ENCODE measurements at regions not wholly inside any gene's neighbourhood (a gene's known extent, or its start where the extent isn't known, plus 50 kb on each side); places are given as distances from the start of the nearest gene placed in this dataset.

DNA sequence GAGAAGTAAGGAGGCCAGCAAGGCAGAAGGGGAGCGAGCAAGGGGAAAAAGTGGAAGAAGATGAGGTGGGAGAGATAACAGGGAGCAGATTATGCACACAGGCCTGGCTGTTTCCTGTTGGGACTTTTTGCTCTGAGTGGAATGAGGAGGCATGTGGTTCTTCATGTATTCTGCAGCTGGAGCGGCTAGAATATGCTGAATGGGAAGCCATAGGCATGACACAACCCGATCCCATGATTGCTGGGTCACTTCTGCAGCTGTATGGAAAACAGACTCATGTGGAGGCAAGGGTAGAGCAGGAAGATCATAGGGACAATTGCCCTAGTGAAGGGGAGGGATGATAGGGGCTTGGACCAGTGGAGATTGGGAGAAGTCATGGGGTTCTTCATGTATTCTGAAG lies 206.0 kb upstream of the SUCLG2 start:
- no peaks in the 10 kb centered on the region for H3K27me3 ChIP-seq (ENCODE audit: control insufficient read depth, low read length)
- H3K36me3 ChIP-seq (ENCODE audit: control insufficient read depth, low read length): no peaks in the 10 kb centered on the region
- TF ChIP-seq EZH2phosphoT487 (IDR thresholded peaks at IDR 0.05; ENCODE audit: borderline replicate concordance, low read length): no peak
- TF ChIP-seq, protein P1, sequence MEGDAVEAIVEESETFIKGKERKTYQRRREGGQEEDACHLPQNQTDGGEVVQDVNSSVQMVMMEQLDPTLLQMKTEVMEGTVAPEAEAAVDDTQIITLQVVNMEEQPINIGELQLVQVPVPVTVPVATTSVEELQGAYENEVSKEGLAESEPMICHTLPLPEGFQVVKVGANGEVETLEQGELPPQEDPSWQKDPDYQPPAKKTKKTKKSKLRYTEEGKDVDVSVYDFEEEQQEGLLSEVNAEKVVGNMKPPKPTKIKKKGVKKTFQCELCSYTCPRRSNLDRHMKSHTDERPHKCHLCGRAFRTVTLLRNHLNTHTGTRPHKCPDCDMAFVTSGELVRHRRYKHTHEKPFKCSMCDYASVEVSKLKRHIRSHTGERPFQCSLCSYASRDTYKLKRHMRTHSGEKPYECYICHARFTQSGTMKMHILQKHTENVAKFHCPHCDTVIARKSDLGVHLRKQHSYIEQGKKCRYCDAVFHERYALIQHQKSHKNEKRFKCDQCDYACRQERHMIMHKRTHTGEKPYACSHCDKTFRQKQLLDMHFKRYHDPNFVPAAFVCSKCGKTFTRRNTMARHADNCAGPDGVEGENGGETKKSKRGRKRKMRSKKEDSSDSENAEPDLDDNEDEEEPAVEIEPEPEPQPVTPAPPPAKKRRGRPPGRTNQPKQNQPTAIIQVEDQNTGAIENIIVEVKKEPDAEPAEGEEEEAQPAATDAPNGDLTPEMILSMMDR (IDR thresholded peaks at IDR 0.05; ENCODE audit: low read depth, low read length, poor library complexity, severe bottlenecking): no peak
- H3K9me3 ChIP-seq (ENCODE audit: control insufficient read depth, insufficient read depth, low read length): peaks cover 4% of the 10 kb centered on the region; the same call in 1 of the 2 replicates
- no peaks in the 10 kb centered on the region for H3F3A ChIP-seq (ENCODE audit: control insufficient read depth, insufficient read depth)
- no peaks in the 10 kb centered on the region for H3K9me2 ChIP-seq (replicated peaks; ENCODE audit: control insufficient read depth, low read length)
- no peak overlapping the region for H3K4me2 ChIP-seq (ENCODE audit: low read length)
- H3K4me3 ChIP-seq (ENCODE audit: low read length): no peak overlapping the region
- H3K27ac ChIP-seq (ENCODE audit: low read depth, low read length): no peak overlapping the region
- no peaks in the 10 kb centered on the region for H4K20me1 ChIP-seq (ENCODE audit: control insufficient read depth, insufficient read depth, low read depth, low read length)
- H3K4me1 ChIP-seq (ENCODE audit: control insufficient read depth, low read length): peaks cover 20% of the 10 kb centered on the region
- H3K79me2 ChIP-seq (ENCODE audit: control insufficient read depth, low read length): no peaks in the 10 kb centered on the region

DNA sequence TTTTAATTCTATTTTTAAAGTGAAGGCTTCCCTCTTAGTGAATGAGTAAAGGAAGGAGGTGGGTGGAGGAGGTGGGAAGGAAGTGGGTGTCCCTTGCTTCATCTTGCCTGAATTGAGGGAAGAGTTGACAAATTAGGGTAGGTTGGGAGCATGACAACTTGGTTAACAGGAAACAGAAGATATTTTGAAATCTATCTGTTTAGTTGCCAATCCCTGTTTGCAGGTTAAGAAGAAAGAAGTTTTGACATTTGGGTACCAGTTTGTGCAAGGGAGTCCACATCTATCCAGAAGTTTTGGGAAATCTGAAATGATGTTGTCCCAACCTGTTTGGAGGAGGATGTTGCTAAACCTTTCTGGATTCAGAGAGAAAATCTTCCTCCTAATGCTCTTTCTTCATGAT lies 204.1 kb upstream of the SUCLG2 start:
- H3K4me2 ChIP-seq (ENCODE audit: low read length): no peak overlapping the region
- no peaks in the 10 kb centered on the region for H3K36me3 ChIP-seq (ENCODE audit: control insufficient read depth, low read length)
- no peak overlapping the region for H3K27ac ChIP-seq (ENCODE audit: low read depth, low read length)
- no peaks in the 10 kb centered on the region for H3K9me2 ChIP-seq (replicated peaks; ENCODE audit: control insufficient read depth, low read length)
- no peak overlapping the region for H3K4me3 ChIP-seq (ENCODE audit: low read length)
- peaks cover 4% of the 10 kb centered on the region; the same call in 1 of the 2 replicates for H3K9me3 ChIP-seq (ENCODE audit: control insufficient read depth, insufficient read depth, low read length)
- H4K20me1 ChIP-seq (ENCODE audit: control insufficient read depth, insufficient read depth, low read depth, low read length): no peaks in the 10 kb centered on the region
- no peaks in the 10 kb centered on the region for H3K27me3 ChIP-seq (ENCODE audit: control insufficient read depth, low read length)
- no peaks in the 10 kb centered on the region for H3K79me2 ChIP-seq (ENCODE audit: control insufficient read depth, low read length)
- H3K4me1 ChIP-seq (ENCODE audit: control insufficient read depth, low read length): peaks cover 21% of the 10 kb centered on the region
- TF ChIP-seq, protein P1 (IDR thresholded peaks at IDR 0.05; ENCODE audit: low read depth, low read length, poor library complexity, severe bottlenecking): no peak
- TF ChIP-seq EZH2phosphoT487 (IDR thresholded peaks at IDR 0.05; ENCODE audit: borderline replicate concordance, low read length): no peak
- no peaks in the 10 kb centered on the region for H3F3A ChIP-seq (ENCODE audit: control insufficient read depth, insufficient read depth)

DNA sequence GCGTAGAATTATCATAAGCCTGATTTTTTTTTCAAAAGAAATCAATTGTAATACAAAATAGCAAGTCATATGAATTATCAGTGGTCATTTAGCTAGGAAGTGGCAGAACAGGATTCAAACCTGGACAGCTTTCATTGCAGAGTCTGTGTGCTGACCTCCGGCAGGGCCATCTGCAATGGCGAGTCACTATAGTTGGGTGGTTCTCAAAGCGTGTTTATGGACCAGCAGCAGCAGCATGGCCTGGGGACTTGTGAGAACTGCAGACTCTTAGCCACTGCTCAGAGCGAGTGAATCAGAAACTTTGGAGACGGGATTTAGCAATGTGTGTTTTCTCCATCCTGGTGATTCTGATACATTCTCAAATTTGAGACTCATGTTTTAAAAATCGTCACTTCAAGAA lies 202.3 kb upstream of the SUCLG2 start:
- no peaks in the 10 kb centered on the region for H4K20me1 ChIP-seq (ENCODE audit: control insufficient read depth, insufficient read depth, low read depth, low read length)
- no peak overlapping the region for H3K4me3 ChIP-seq (ENCODE audit: low read length)
- no peaks in the 10 kb centered on the region for H3K27me3 ChIP-seq (ENCODE audit: control insufficient read depth, low read length)
- TF ChIP-seq, protein P1 (IDR thresholded peaks at IDR 0.05; ENCODE audit: low read depth, low read length, poor library complexity, severe bottlenecking): no peak
- no peak for TF ChIP-seq EZH2phosphoT487 (IDR thresholded peaks at IDR 0.05; ENCODE audit: borderline replicate concordance, low read length)
- H3K36me3 ChIP-seq (ENCODE audit: control insufficient read depth, low read length): no peaks in the 10 kb centered on the region
- peaks cover 21% of the 10 kb centered on the region for H3K4me1 ChIP-seq (ENCODE audit: control insufficient read depth, low read length)
- H3F3A ChIP-seq (ENCODE audit: control insufficient read depth, insufficient read depth): no peaks in the 10 kb centered on the region
- peaks cover 4% of the 10 kb centered on the region; the same call in 1 of the 2 replicates for H3K9me3 ChIP-seq (ENCODE audit: control insufficient read depth, insufficient read depth, low read length)
- no peak overlapping the region for H3K4me2 ChIP-seq (ENCODE audit: low read length)
- H3K9me2 ChIP-seq (replicated peaks; ENCODE audit: control insufficient read depth, low read length): no peaks in the 10 kb centered on the region
- H3K27ac ChIP-seq (ENCODE audit: low read depth, low read length): no peak overlapping the region
- H3K79me2 ChIP-seq (ENCODE audit: control insufficient read depth, low read length): no peaks in the 10 kb centered on the region
